Pancreas (tissue), 10 donors: ENCODE measurements at regions not wholly inside any gene's neighbourhood (a gene's known extent, or its start where the extent isn't known, plus 50 kb on each side); places are given as distances from the start of the nearest gene placed in this dataset.
"Not testable (repeated sequence)": the region's sequence is repeated elsewhere in the genome, so short reads cannot be mapped to it uniquely, and the experiment has no call there.

ENCODE experiments used
- ATAC-seq, 4 donors: fragments of 200-7000 bp; cut with Tn5 transposase; one replicate each; pipeline versions ENCODE4 v1.8.0 to v1.9.1; 2020; ENCODE audit warnings: mild to moderate bottlenecking in 4 of 4, moderate library complexity in 4 of 4
- DNase-seq, 6 donors: peaks; one replicate each; pipeline ENCODE4 v3.0.0-alpha.2; 2020
- FAIRE-seq: peaks from 2 replicates; lab custom pipeline; 2012; peaks lifted over from hg19 to GRCh38; lab: Jason Lieb, UNC
- H3K27ac ChIP-seq, 4 donors: fragments of 200-600 bp; sonication (generic); 1 replicate in 3 of 4; 2 replicates in 1 of 4; pipeline versions ENCODE4 v1.5.0 to v1.8.0; 2020
- H3K27me3 ChIP-seq, 4 donors: fragments of 200-600 bp; one replicate each; pipeline ENCODE4 v1.8.0; 2021
- H3K36me3 ChIP-seq, 3 donors: fragments of 200-600 bp; sonication (generic) in 1 of 3; one replicate each; pipeline versions ENCODE4 v1.5.0 to v1.8.0; 2020 to 2021
- H3K4me1 ChIP-seq, 3 donors: fragments of 200-600 bp; one replicate each; pipeline ENCODE4 v1.8.0; 2021
- H3K4me3 ChIP-seq, 4 donors: fragments of 200-600 bp; sonication (generic) in 2 of 4; one replicate each; pipeline versions ENCODE4 v1.5.0 to v1.8.0; 2020 to 2021
- H3K9me3 ChIP-seq, 4 donors: fragments of 200-600 bp; one replicate each; pipeline ENCODE4 v1.8.0; 2021
- CTCF ChIP-seq, 4 donors: fragments of 200-600 bp; sonication (generic) in 3 of 4; IDR thresholded peaks; one replicate each; pipeline versions ENCODE4 v1.5.0 to v1.8.0; 2021; ENCODE audit warnings: antibody characterized with exemption in 4 of 4
- WGBS, 2 donors: extraction: QIAGEN DNeasy Blood & Tissue Kit; methylation state at CpG; one replicate each; pipeline ENCODE4 v1.1.7; 2013; 5-methylcytosine and 5-hydroxymethylcytosine counted together
- intact Hi-C, 3 donors: fragments of 100-400 bp; cut with DNase I; formaldehyde crosslinking; loops; one replicate each; pipeline versions ENCODE4 v1.11.1 to v1.14.2; 2022
- donor health status: healthy with polysubstance abuse.
- donor health status: DM: no; HTN: no; CAD: no; lungs with moderate emphysema.
- donor health status: DM: no; HTN: no; CAD: no.
- donor health status: control.
- donor health status: control.
- donor health status: Bipolar disorder and iron deficiency.
- donor health status: DM: yes; HTN: yes; CAD: no.
- donor health status: DM: no; HTN: no; CAD: no.
- donor health status: DM: no; HTN: no; CAD: no.
- donor health status: DM: yes; HTN: yes; CAD: no.

GRCh38 chr2:85945172-85945571 lies 56.4 kb upstream of the ST3GAL5 start:
- no peaks in the 10 kb centered on the region for H3K9me3 ChIP-seq
- ATAC-seq: no peak
- H3K4me3 ChIP-seq: no peak overlapping the region
- intact Hi-C loops: no loop called here
- no peaks in the 10 kb centered on the region for H3K27me3 ChIP-seq
- H3K36me3 ChIP-seq: no peaks in the 10 kb centered on the region
- WGBS, 2 donors: 81 to 91% methylated on average over 3 of the region's 3 CpGs
- TF ChIP-seq CTCF (IDR thresholded peaks at IDR 0.05): no peak
- no peak for FAIRE-seq
- no peak overlapping the region for H3K27ac ChIP-seq
- DNase-seq: no peak
- H3K4me1 ChIP-seq: peaks cover 6 to 14% (median 12%) of the 10 kb centered on the region in 3 donors

- Histone ChIP-seq H3K27ac (no peak overlapping the region), H3K9me3 (no peaks in the 10 kb centered on the region), H3K36me3 (no peaks in the 10 kb centered on the region), H3K4me3 (no peak overlapping the region), H3K27me3 (no peaks in the 10 kb centered on the region), H3K4me1 (no peaks in the 10 kb centered on the region)
- no peak for TF ChIP-seq CTCF (IDR thresholded peaks at IDR 0.05)
- FAIRE-seq (no peak), ATAC-seq (no peak), DNase-seq (no peak)
- intact Hi-C loops: no loop called here
- 79 to 81% methylated on average over 1 of the region's 1 CpG for WGBS, 2 donors
Measured at GRCh38 chr2:85942346-85942957, 53.7 kb upstream of the ST3GAL5 start.

GRCh38 chr2:85941490-85941889 lies 52.7 kb upstream of the ST3GAL5 start:
- H3K36me3 ChIP-seq, intact Hi-C loops, H3K9me3 ChIP-seq, H3K4me3 ChIP-seq, DNase-seq, ATAC-seq, H3K27me3 ChIP-seq, H3K4me1 ChIP-seq, H3K27ac ChIP-seq, FAIRE-seq: not testable (repeated sequence)
- 64 to 84% methylated on average over 2 of the region's 2 CpGs for WGBS, 2 donors

GRCh38 chr2:85939131-85939530 lies 50.3 kb upstream of the ST3GAL5 start:
- DNase-seq (no peak), ATAC-seq (no peak), FAIRE-seq (no peak)
- H3K4me3 ChIP-seq: no peak overlapping the region
- peaks cover 0 to 6% (median 0%) of the 10 kb centered on the region in 3 donors for H3K4me1 ChIP-seq
- no peaks in the 10 kb centered on the region for H3K9me3 ChIP-seq
- WGBS, 2 donors: 79 to 85% methylated on average over 4 of the region's 4 CpGs
- no peak for TF ChIP-seq CTCF (IDR thresholded peaks at IDR 0.05)
- no peak overlapping the region for H3K27ac ChIP-seq
- no peaks in the 10 kb centered on the region for H3K27me3 ChIP-seq
- H3K36me3 ChIP-seq: no peaks in the 10 kb centered on the region
- intact Hi-C loops: no loop called here
